Central memory CD8-positive, alpha-beta T cell (primary cell): ENCODE measurements at regions not wholly inside any gene's neighbourhood (a gene's known extent, or its start where the extent isn't known, plus 50 kb on each side); places are given as distances from the start of the nearest gene placed in this dataset.

ENCODE experiments used
- ATAC-seq: fragments of 150-1000 bp; cut with Tn5 transposase; replicated peaks from 2 replicates; pipeline ENCODE4 v1.10.0; 2022; ENCODE audit warnings: mild to moderate bottlenecking, moderate FRiP score, moderate number of reproducible peaks; ENCODE audit not compliant: poor library complexity, severe bottlenecking; ENCODE audit errors: extremely low read depth
- DNase-seq, 2 donors: peaks; one replicate each; pipeline ENCODE4 v3.0.0; 2021; ENCODE audit warnings: low spot score in 2 of 2
- H3K27ac Mint-ChIP-seq: one replicate; pipeline ENCODE4 v1.8.0; 2022; ENCODE audit warnings: low read depth, mild to moderate bottlenecking, moderate library complexity, mixed read lengths
- H3K27me3 Mint-ChIP-seq: one replicate; pipeline ENCODE4 v1.8.0; 2022; ENCODE audit warnings: mixed read lengths
- H3K36me3 Mint-ChIP-seq: one replicate; pipeline ENCODE4 v1.8.0; 2022; ENCODE audit warnings: mild to moderate bottlenecking, moderate library complexity, mixed read lengths; ENCODE audit not compliant: insufficient read depth
- H3K4me1 Mint-ChIP-seq: one replicate; pipeline ENCODE4 v1.8.0; 2022; ENCODE audit warnings: mixed read lengths
- H3K4me3 Mint-ChIP-seq: one replicate; pipeline ENCODE4 v1.8.0; 2022; ENCODE audit warnings: mild to moderate bottlenecking, moderate library complexity, mixed read lengths
- H3K9me3 Mint-ChIP-seq: one replicate; pipeline ENCODE4 v1.8.0; 2022; ENCODE audit warnings: mixed read lengths

GRCh38 chr2:196435189-196435588 is 204.3 kb upstream of the CCDC150 start:
- H3K4me1 Mint-ChIP-seq: no peaks in the 10 kb centered on the region
- no peaks in the 10 kb centered on the region for H3K9me3 Mint-ChIP-seq
- no peak for ATAC-seq
- H3K27ac Mint-ChIP-seq: no peak overlapping the region
- no peak overlapping the region for H3K4me3 Mint-ChIP-seq
- peaks cover 52% of the 10 kb centered on the region for H3K27me3 Mint-ChIP-seq
- DNase-seq: no peak
- no peaks in the 10 kb centered on the region for H3K36me3 Mint-ChIP-seq

GRCh38 chr2:196437626-196438025 is 201.9 kb upstream of the CCDC150 start:
- no peaks in the 10 kb centered on the region for H3K36me3 Mint-ChIP-seq
- no peaks in the 10 kb centered on the region for H3K4me1 Mint-ChIP-seq
- no peak for DNase-seq
- H3K4me3 Mint-ChIP-seq: no peak overlapping the region
- peaks cover 42% of the 10 kb centered on the region for H3K27me3 Mint-ChIP-seq
- H3K9me3 Mint-ChIP-seq: no peaks in the 10 kb centered on the region
- no peak overlapping the region for H3K27ac Mint-ChIP-seq
- no peak for ATAC-seq

DNA sequence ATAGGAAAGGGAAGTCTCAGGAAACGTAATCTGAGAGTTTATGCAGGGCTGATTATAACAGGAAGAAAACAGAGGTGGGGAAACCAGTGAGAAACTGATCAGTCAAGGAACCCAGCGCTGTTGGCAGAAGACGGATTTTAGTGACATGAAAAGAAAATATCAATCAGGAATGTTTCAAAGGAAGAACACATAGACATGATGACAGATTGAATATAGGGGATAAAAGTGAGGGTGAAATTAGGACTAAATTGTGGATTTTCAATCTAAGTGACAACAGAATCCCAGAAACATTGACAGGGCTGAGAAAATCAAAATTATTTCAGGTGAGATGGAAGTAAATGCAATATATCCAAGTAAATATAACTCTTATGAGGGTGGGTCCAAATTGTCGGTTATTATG is 199.8 kb upstream of the CCDC150 start:
- ATAC-seq (no peak), DNase-seq (no peak)
- Mint-ChIP-seq H3K27me3 (peaks cover 28% of the 10 kb centered on the region), H3K4me3 (no peak overlapping the region), H3K27ac (no peak overlapping the region), H3K9me3 (no peaks in the 10 kb centered on the region), H3K4me1 (no peaks in the 10 kb centered on the region), H3K36me3 (no peaks in the 10 kb centered on the region)

DNA sequence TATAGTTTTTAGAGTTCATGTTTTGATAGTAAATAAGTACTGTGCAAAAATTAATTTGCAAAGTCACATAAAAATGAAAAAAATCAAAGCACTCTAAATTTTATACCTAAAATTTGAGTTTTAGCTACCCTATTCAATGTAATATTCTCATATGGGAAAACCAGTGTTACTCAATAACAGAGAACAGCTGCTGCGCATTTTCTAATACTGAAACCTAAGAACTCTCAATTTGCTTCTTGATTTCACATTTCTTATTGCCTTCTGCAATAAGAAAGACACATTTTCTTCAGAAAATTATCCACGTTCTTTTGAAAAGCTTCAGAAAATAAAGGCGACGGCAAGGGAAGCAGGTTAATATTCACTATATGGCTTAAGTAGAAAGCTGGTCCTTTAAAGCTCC is 199.1 kb upstream of the CCDC150 start:
- H3K4me3 Mint-ChIP-seq: no peak overlapping the region
- H3K4me1 Mint-ChIP-seq: no peaks in the 10 kb centered on the region
- H3K36me3 Mint-ChIP-seq: no peaks in the 10 kb centered on the region
- no peak overlapping the region for H3K27ac Mint-ChIP-seq
- peaks cover 26% of the 10 kb centered on the region for H3K27me3 Mint-ChIP-seq
- H3K9me3 Mint-ChIP-seq: no peaks in the 10 kb centered on the region
- no peak for ATAC-seq
- DNase-seq: no peak

DNA sequence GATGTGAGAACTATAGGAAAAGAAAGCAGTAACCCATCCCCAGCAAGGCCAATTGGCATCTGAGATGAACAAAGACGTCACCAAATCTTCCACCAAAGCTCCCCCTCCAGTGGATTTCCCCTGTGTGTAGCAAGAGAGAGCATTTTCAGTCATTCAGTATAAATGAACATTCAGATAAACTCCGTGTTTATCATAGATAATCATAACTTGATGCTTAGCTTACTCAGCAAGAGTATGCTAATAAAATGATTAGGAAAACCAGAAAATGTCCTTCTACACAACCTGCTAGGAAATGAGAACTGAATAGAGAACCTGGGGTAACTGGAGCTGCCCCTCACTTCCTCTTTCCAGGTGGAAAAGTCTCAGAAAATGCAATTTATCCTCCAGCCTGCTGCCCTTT is 198.0 kb upstream of the CCDC150 start:
- DNase-seq (no peak), ATAC-seq (no peak)
- Mint-ChIP-seq H3K27ac (no peak overlapping the region), H3K36me3 (no peaks in the 10 kb centered on the region), H3K4me1 (no peaks in the 10 kb centered on the region), H3K9me3 (peaks cover 4% of the 10 kb centered on the region), H3K27me3 (peaks cover 34% of the 10 kb centered on the region), H3K4me3 (no peak overlapping the region)

DNA sequence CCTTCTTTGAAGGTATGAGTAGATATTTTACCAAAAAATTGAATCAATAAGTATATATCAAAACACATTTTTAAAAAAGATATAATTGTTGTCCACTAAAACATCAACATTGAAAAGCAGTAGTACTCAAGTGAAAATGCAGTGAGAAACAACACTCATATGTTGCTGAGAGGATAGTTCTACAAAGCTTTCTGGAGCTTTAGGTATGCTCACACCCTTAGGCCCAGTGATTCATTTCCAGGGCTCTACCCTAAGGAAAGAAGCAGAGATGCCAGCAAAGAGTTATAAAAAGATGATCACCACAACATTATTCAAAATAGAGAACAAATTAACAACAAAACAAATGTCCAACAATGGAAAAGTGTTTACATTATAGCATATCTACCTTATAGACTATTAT is 197.3 kb upstream of the CCDC150 start:
- Mint-ChIP-seq H3K4me1 (no peaks in the 10 kb centered on the region), H3K27ac (no peak overlapping the region), H3K27me3 (peaks cover 29% of the 10 kb centered on the region), H3K9me3 (peaks cover 4% of the 10 kb centered on the region), H3K4me3 (no peak overlapping the region), H3K36me3 (no peaks in the 10 kb centered on the region)
- ATAC-seq (no peak), DNase-seq (no peak)

DNA sequence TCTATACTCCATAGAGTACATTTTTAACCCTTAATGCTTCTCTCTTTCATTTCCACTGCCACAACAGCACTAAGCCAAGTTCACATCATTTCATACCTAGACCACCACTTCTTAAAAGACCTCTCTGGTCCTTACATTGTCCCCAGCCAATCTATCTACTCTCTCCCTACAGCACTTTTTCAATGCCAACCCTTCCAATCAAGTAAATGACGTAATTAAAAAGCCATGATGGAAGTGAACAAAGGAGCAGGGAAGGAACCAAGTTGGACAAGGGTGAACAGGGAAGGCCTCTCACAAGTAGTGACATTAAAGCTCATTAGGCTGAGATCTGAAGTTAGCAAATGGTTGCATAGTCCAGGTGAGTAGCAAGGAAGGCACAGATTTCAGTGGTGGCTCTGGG is 195.1 kb upstream of the CCDC150 start:
- H3K4me3 Mint-ChIP-seq: no peak overlapping the region
- ATAC-seq (no peak), DNase-seq (no peak)
- peaks cover 4% of the 10 kb centered on the region for H3K9me3 Mint-ChIP-seq
- H3K4me1 Mint-ChIP-seq: no peaks in the 10 kb centered on the region
- no peak overlapping the region for H3K27ac Mint-ChIP-seq
- peaks cover 3% of the 10 kb centered on the region for H3K36me3 Mint-ChIP-seq
- peaks cover 29% of the 10 kb centered on the region for H3K27me3 Mint-ChIP-seq

DNA sequence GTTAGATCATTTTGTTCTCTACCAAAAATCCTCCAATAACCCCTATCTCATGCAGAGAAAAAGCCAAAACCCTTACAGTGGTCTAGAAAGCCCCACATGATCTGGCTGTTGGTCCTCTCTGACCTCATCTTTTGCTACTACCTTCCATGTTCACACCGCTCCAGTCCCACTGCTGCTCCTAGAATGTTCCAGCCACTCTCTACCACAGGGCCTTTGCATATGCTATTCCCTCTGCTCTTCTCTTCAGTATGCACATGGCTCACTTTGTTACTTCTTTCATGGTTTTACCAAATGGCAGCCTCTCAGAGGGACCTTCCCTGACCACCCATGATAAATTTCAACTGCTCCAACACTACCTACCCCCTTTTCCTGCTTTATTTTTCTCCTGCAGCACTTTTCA is 193.5 kb upstream of the CCDC150 start:
- ATAC-seq: no peak
- H3K4me1 Mint-ChIP-seq: no peaks in the 10 kb centered on the region
- peaks cover 4% of the 10 kb centered on the region for H3K9me3 Mint-ChIP-seq
- peaks cover 3% of the 10 kb centered on the region for H3K36me3 Mint-ChIP-seq
- no peak overlapping the region for H3K27ac Mint-ChIP-seq
- H3K27me3 Mint-ChIP-seq: peaks cover 20% of the 10 kb centered on the region
- H3K4me3 Mint-ChIP-seq: no peak overlapping the region
- DNase-seq: no peak

GRCh38 chr2:196448407-196449079 is 191.0 kb upstream of the CCDC150 start:
- Mint-ChIP-seq H3K27ac (no peak overlapping the region), H3K4me3 (no peak overlapping the region), H3K27me3 (peaks cover 28% of the 10 kb centered on the region), H3K4me1 (no peaks in the 10 kb centered on the region), H3K9me3 (peaks cover 4% of the 10 kb centered on the region), H3K36me3 (peaks cover 3% of the 10 kb centered on the region)
- no peak for ATAC-seq
- no peak for DNase-seq

- peaks cover 4% of the 10 kb centered on the region for H3K9me3 Mint-ChIP-seq
- peaks cover 3% of the 10 kb centered on the region for H3K36me3 Mint-ChIP-seq
- ATAC-seq: no peak
- H3K4me3 Mint-ChIP-seq: no peak overlapping the region
- H3K27me3 Mint-ChIP-seq: peaks cover 33% of the 10 kb centered on the region
- H3K4me1 Mint-ChIP-seq: no peaks in the 10 kb centered on the region
- DNase-seq: no peak
- H3K27ac Mint-ChIP-seq: no peak overlapping the region
These were observed 190.4 kb upstream of the CCDC150 start for GRCh38 chr2:196449083-196449482.

DNA sequence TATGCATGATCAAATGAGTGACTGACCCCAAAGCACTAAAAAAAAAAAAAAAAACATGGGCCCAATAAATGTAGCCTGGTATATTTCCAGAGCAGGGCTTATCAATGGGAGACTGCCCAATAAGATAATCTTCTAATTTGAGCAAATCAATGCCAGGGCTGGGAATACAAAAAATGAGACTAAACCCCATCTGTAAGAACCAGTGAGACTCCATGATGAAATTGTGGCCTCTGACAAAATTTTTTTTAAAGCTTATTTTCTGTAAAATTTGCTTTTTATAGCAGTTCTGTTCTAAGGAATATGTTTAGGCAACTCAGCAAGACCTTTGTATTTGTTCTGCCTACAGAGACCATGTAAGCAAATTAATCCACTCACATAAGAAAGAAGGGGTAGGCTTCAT is 186.8 kb upstream of the CCDC150 start:
- Mint-ChIP-seq H3K9me3 (no peaks in the 10 kb centered on the region), H3K27me3 (peaks cover 49% of the 10 kb centered on the region), H3K4me1 (no peaks in the 10 kb centered on the region), H3K36me3 (peaks cover 3% of the 10 kb centered on the region), H3K27ac (no peak overlapping the region), H3K4me3 (no peak overlapping the region)
- DNase-seq (no peak), ATAC-seq (no peak)

- Mint-ChIP-seq H3K9me3 (no peaks in the 10 kb centered on the region), H3K27ac (no peak overlapping the region), H3K36me3 (no peaks in the 10 kb centered on the region), H3K27me3 (peaks cover 50% of the 10 kb centered on the region), H3K4me1 (no peaks in the 10 kb centered on the region), H3K4me3 (no peak overlapping the region)
- no peak for DNase-seq
- no peak for ATAC-seq
These were observed 185.9 kb upstream of the CCDC150 start for GRCh38 chr2:196453613-196454047.

DNA sequence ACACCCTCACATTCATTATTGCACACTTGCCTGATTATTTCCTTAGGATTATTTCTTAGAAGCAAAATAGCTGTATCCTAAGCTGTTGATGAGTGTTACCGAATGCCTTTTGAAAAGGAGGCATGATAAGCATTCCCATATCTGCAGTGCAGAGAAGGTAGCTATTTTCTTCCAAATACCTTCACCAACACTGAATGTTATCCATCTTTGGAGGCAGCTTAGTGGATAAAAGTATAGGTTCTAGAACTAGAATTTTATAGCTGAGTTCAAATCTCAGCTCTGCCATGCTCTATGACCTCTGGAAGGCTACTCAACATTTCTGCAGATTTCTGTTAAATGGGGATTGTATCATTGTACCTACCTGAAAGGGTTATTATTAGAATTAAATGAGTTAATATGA is 185.0 kb upstream of the CCDC150 start:
- peaks cover 7% of the 10 kb centered on the region for H3K4me1 Mint-ChIP-seq
- no peak overlapping the region for H3K4me3 Mint-ChIP-seq
- no peak for ATAC-seq
- no peaks in the 10 kb centered on the region for H3K9me3 Mint-ChIP-seq
- H3K36me3 Mint-ChIP-seq: no peaks in the 10 kb centered on the region
- H3K27me3 Mint-ChIP-seq: peaks cover 56% of the 10 kb centered on the region
- no peak for DNase-seq
- no peak overlapping the region for H3K27ac Mint-ChIP-seq
